ENCODE measurements at regions not wholly inside any gene's neighbourhood (a gene's known extent, or its start where the extent isn't known, plus 50 kb on each side); places are given as distances from the start of the nearest gene placed in this dataset.

GRCh38 chr12:126741536-126742240, 1525.3 kb upstream of the TMEM132C start:
- no peaks in the 10 kb centered on the region for H3K36me3 ChIP-seq (ENCODE audit: control insufficient read depth, insufficient read depth, low read length)
- ChIA-PET POLR2A (no interaction called here), CTCF (interaction anchor here (1.5 kb wide), 1 partner anchor 11 kb away, joined by 6 read pairs; no protein-coding TSS in a partner anchor)
- TF ChIP-seq, protein P1, sequence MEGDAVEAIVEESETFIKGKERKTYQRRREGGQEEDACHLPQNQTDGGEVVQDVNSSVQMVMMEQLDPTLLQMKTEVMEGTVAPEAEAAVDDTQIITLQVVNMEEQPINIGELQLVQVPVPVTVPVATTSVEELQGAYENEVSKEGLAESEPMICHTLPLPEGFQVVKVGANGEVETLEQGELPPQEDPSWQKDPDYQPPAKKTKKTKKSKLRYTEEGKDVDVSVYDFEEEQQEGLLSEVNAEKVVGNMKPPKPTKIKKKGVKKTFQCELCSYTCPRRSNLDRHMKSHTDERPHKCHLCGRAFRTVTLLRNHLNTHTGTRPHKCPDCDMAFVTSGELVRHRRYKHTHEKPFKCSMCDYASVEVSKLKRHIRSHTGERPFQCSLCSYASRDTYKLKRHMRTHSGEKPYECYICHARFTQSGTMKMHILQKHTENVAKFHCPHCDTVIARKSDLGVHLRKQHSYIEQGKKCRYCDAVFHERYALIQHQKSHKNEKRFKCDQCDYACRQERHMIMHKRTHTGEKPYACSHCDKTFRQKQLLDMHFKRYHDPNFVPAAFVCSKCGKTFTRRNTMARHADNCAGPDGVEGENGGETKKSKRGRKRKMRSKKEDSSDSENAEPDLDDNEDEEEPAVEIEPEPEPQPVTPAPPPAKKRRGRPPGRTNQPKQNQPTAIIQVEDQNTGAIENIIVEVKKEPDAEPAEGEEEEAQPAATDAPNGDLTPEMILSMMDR (IDR thresholded peaks at IDR 0.05; ENCODE audit: insufficient read depth, low read depth, low read length), result no peak
- no peak for DNase-seq (ENCODE audit: low read depth)
- no peaks in the 10 kb centered on the region; the same call in 1 of the 2 replicates for H3K27me3 ChIP-seq (ENCODE audit: control insufficient read depth, insufficient read depth, low read length)
- H3K4me3 ChIP-seq (ENCODE audit: low read depth, low read length), result no peak overlapping the region

DNA sequence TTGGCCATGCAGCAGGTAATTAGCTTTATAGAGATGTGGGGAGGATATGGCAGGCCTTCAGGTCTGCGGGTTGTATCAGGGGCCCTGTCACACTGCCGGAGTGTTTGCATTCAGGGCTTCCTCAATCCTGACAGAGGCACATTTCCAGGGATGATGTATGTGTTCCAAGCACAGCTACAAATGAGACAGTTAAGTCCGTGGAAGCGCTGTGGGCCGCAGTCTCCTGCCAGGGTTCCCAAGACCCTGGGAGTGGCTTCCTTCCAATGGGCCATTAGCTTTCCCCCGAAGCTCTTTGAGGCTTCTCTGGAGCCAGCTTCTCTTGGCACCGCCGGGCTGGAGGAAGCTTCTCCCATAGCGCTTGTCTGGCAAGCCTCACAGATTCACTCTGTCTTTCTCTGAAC, 1524.7 kb upstream of the TMEM132C start:
- Histone ChIP-seq H3K36me3 (ENCODE audit: control insufficient read depth, insufficient read depth, low read length) (no peaks in the 10 kb centered on the region), H3K27me3 (ENCODE audit: control insufficient read depth, insufficient read depth, low read length) (no peaks in the 10 kb centered on the region; the same call in 1 of the 2 replicates), H3K4me3 (ENCODE audit: low read depth, low read length) (no peak overlapping the region)
- POLR2A ChIA-PET, result no interaction called here
- CTCF ChIA-PET, result interaction anchor here (1.5 kb wide), 1 partner anchor 12 kb away, joined by 6 read pairs; no protein-coding TSS in a partner anchor
- DNase-seq (ENCODE audit: low read depth), result no peak
- TF ChIP-seq, protein P1 (IDR thresholded peaks at IDR 0.05; ENCODE audit: insufficient read depth, low read depth, low read length), result no peak

- Histone ChIP-seq H3K36me3 (ENCODE audit: control insufficient read depth, insufficient read depth, low read length) (no peaks in the 10 kb centered on the region), H3K27me3 (ENCODE audit: control insufficient read depth, insufficient read depth, low read length) (no peaks in the 10 kb centered on the region), H3K4me3 (ENCODE audit: low read depth, low read length) (no peak overlapping the region)
- ChIA-PET CTCF (interaction anchor here (0.8 to 3.4 kb wide), 23 partner anchors 9 to 1564 kb away, joined by 3 to 21 read pairs (median 4); no protein-coding TSS in a partner anchor), POLR2A (no interaction called here)
- DNase-seq (ENCODE audit: low read depth), result no peak
- TF ChIP-seq, protein P1 (IDR thresholded peaks at IDR 0.05; ENCODE audit: insufficient read depth, low read depth, low read length), result peak; percentile 92
Observed at GRCh38 chr12:126747530-126748149, 1519.3 kb upstream of the TMEM132C start.

DNA sequence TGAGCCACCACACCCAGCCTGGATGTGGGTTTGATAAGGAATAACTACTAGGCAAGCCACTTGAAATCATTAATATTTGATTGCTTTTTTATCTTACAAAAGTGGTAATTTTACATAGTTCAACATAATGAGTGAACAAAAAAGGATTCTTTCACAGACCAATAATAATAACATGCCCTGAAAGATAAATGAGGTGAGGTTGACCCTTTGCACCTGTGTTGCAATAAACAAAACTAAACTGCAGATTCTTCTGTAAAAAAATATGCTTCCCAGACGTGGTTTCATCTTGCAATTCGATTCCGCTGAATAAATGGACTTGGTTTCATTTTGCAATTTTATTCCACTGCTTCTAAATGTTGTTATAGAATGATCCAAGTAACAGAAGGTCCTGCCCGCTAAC, 1514.9 kb upstream of the TMEM132C start:
- Histone ChIP-seq H3K36me3 (ENCODE audit: control insufficient read depth, insufficient read depth, low read length) (no peaks in the 10 kb centered on the region), H3K4me3 (ENCODE audit: low read depth, low read length) (no peak overlapping the region), H3K27me3 (ENCODE audit: control insufficient read depth, insufficient read depth, low read length) (no peaks in the 10 kb centered on the region)
- POLR2A ChIA-PET, result no interaction called here
- DNase-seq (ENCODE audit: low read depth), result no peak
- CTCF ChIA-PET, result no interaction called here
- TF ChIP-seq, protein P1 (IDR thresholded peaks at IDR 0.05; ENCODE audit: insufficient read depth, low read depth, low read length), result no peak

- CTCF ChIA-PET, result interaction anchor here (4.4 kb wide), 1 partner anchor 9 kb away, joined by 21 read pairs; no protein-coding TSS in a partner anchor
- Histone ChIP-seq H3K27me3 (ENCODE audit: control insufficient read depth, insufficient read depth, low read length) (no peaks in the 10 kb centered on the region), H3K4me3 (ENCODE audit: low read depth, low read length) (no peak overlapping the region), H3K36me3 (ENCODE audit: control insufficient read depth, insufficient read depth, low read length) (no peaks in the 10 kb centered on the region)
- no peak for DNase-seq (ENCODE audit: low read depth)
- TF ChIP-seq, protein P1 (IDR thresholded peaks at IDR 0.05; ENCODE audit: insufficient read depth, low read depth, low read length), result no peak
- POLR2A ChIA-PET, result no interaction called here
Observed at GRCh38 chr12:126757326-126757725, 1509.6 kb upstream of the TMEM132C start.
